ENCODE measurements at regions not wholly inside any gene's neighbourhood (a gene's known extent, or its start where the extent isn't known, plus 50 kb on each side); places are given as distances from the start of the nearest gene placed in this dataset.

DNA sequence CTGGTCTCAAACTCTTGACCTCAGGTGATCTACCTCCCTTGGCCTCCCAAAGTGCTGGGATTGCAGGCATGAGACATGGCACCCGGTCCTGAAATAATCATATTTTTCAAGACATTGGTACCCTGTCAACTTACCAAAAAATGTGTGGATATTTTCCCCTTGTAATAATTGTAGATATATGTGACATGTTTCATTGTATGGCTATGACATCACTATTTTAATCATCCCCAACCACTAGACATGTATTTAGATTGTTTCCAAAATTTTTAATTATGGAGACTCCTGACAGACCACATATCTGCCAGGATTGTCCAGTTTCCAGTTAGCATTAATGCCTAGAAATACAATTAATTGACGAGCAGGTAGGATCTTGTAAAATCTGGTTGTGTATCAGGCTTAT is 96.7 kb upstream of the NEGR1 start:
- WGBS (ENCODE audit: missing lambda C conversion rate): 0% methylated on average over 2 of the region's 2 CpGs
- FAIRE-seq (no peak), ATAC-seq (no peak), DNase-seq (ENCODE audit: low read depth in 1 of 2, low spot score in 1 of 2) (no peak)
- H3K4me3 ChIP-seq: no peak overlapping the region
- no peak overlapping the region for H3K27ac ChIP-seq
- CTCF ChIA-PET: no interaction called here
- no peak overlapping the region for H3K4me2 ChIP-seq
- H3K9me3 ChIP-seq: no peaks in the 10 kb centered on the region
- H3K4me1 ChIP-seq: no peaks in the 10 kb centered on the region
- POLR2A ChIA-PET: no interaction called here
- no peak for TF ChIP-seq BHLHE40 (IDR thresholded peaks at IDR 0.05; ENCODE audit: low read depth, low read length)
- TF ChIP-seq EHF (CRISPR knock-in tag; IDR thresholded peaks at IDR 0.05): no peak
- TF ChIP-seq SMC3 (IDR thresholded peaks at IDR 0.05): no peak
- TF ChIP-seq, protein P1, sequence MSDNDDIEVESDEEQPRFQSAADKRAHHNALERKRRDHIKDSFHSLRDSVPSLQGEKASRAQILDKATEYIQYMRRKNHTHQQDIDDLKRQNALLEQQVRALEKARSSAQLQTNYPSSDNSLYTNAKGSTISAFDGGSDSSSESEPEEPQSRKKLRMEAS (IDR thresholded peaks at IDR 0.05): no peak
- no peak for TF ChIP-seq HOXA7 (CRISPR knock-in tag; IDR thresholded peaks at IDR 0.05)
- TF ChIP-seq, protein P2, sequence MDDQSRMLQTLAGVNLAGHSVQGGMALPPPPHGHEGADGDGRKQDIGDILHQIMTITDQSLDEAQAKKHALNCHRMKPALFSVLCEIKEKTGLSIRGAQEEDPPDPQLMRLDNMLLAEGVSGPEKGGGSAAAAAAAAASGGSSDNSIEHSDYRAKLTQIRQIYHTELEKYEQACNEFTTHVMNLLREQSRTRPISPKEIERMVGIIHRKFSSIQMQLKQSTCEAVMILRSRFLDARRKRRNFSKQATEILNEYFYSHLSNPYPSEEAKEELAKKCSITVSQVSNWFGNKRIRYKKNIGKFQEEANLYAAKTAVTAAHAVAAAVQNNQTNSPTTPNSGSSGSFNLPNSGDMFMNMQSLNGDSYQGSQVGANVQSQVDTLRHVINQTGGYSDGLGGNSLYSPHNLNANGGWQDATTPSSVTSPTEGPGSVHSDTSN (IDR thresholded peaks at IDR 0.05): no peak
- TF ChIP-seq FOSL2 (IDR thresholded peaks at IDR 0.05): no peak
- no peak for TF ChIP-seq FOSL2 (CRISPR knock-in tag; IDR thresholded peaks at IDR 0.05)
- TF ChIP-seq NR3C1 (IDR thresholded peaks at IDR 0.05): no peak
- no peak for TF ChIP-seq KDM1A (IDR thresholded peaks at IDR 0.05; ENCODE audit: low read depth)
- TF ChIP-seq HDAC2 (IDR thresholded peaks at IDR 0.05): no peak
- TF ChIP-seq HOXB13 (CRISPR knock-in tag; IDR thresholded peaks at IDR 0.05; ENCODE audit: low read depth): no peak
- TF ChIP-seq, protein P3, sequence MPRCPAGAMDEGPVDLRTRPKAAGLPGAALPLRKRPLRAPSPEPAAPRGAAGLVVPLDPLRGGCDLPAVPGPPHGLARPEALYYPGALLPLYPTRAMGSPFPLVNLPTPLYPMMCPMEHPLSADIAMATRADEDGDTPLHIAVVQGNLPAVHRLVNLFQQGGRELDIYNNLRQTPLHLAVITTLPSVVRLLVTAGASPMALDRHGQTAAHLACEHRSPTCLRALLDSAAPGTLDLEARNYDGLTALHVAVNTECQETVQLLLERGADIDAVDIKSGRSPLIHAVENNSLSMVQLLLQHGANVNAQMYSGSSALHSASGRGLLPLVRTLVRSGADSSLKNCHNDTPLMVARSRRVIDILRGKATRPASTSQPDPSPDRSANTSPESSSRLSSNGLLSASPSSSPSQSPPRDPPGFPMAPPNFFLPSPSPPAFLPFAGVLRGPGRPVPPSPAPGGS (IDR thresholded peaks at IDR 0.05): no peak
- TF ChIP-seq TP53 (CRISPR knock-in tag; IDR thresholded peaks at IDR 0.05): no peak
- TF ChIP-seq POLR2A (IDR thresholded peaks at IDR 0.05; ENCODE audit: low read length): no peak
- no peak for TF ChIP-seq RAD21 (conservative IDR thresholded peaks at IDR 0.05 in 1 of 2, IDR thresholded peaks at IDR 0.05 in 1 of 2)
- no peak for TF ChIP-seq FOSB (CRISPR knock-in tag; IDR thresholded peaks at IDR 0.05)
- no peak for TF ChIP-seq ZFP36 (IDR thresholded peaks at IDR 0.05; ENCODE audit: borderline replicate concordance, partially characterized antibody)
- TF ChIP-seq FOXS1 (CRISPR knock-in tag; IDR thresholded peaks at IDR 0.05): no peak
- TF ChIP-seq HOXB5 (CRISPR knock-in tag; IDR thresholded peaks at IDR 0.05): no peak
- no peak for TF ChIP-seq RNF2 (IDR thresholded peaks at IDR 0.05; ENCODE audit: borderline replicate concordance, low read depth)

DNA sequence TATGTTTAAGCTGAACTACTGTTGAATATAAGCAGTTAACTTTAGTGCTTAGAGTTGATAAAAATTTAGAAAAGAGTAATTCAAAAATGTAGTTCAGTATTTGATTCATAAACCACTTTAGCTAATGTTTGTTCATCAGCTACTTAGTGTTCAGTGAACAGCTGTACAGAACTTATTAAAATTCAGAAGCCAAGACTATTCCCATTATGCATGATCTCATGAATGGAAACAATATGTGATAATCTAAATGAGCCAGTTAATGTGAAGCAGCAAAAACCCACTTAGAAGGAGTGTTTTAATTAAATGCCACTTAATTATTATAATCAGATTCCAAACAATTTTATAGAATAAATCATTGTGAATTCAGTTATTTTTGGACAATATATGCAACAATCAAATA is 92.9 kb upstream of the NEGR1 start:
- no peak overlapping the region for H3K27ac ChIP-seq
- ChIA-PET POLR2A (no interaction called here), CTCF (no interaction called here)
- DNase-seq (ENCODE audit: low read depth in 1 of 2, low spot score in 1 of 2) (no peak), ATAC-seq (no peak), FAIRE-seq (no peak)
- no peaks in the 10 kb centered on the region for H3K9me3 ChIP-seq
- no peak overlapping the region for H3K4me3 ChIP-seq
- H3K4me2 ChIP-seq: no peak overlapping the region
- H3K4me1 ChIP-seq: no peaks in the 10 kb centered on the region
- TF ChIP-seq ZNF302 (CRISPR knock-in tag; IDR thresholded peaks at IDR 0.05): no peak
- no peak for TF ChIP-seq RARB (CRISPR knock-in tag; IDR thresholded peaks at IDR 0.05)
- TF ChIP-seq, protein P1 (IDR thresholded peaks at IDR 0.05): no peak
- no peak for TF ChIP-seq CEBPB (IDR thresholded peaks at IDR 0.05)
- TF ChIP-seq NFE2L2 (conservative IDR thresholded peaks at IDR 0.05; ENCODE audit: low read length): no peak
- TF ChIP-seq POLR2A (IDR thresholded peaks at IDR 0.05; ENCODE audit: low read length): no peak
- no peak for TF ChIP-seq CHD2 (IDR thresholded peaks at IDR 0.05; ENCODE audit: low read length, partially characterized antibody)
